ENCODE measurements at regions not wholly inside any gene's neighbourhood (a gene's known extent, or its start where the extent isn't known, plus 50 kb on each side); places are given as distances from the start of the nearest gene placed in this dataset.

DNA sequence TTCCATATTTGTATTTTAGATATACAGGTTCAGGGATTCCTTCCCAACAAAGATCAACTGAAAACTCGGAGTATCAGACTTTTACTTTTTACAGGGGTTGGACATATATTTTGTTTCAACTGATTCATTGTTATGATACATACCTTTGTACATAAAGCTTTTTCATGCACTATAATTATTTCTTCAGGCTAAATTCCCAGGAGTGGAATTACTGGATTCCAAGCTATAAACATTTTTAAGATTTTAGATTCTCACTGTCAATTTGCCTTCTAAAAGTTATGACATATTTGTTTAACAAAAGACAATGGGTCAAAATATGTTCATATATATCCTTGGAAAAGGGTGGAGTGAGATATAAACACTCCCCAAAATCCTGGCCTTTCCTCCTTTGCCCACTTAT, 449.0 kb downstream of the PDCD6IP start:
- no peak overlapping the region for H3K27ac Mint-ChIP-seq
- H3K27me3 Mint-ChIP-seq (ENCODE audit: low read depth) = peaks cover 11% of the 10 kb centered on the region
- POLR2A ChIA-PET = no interaction called here

DNA sequence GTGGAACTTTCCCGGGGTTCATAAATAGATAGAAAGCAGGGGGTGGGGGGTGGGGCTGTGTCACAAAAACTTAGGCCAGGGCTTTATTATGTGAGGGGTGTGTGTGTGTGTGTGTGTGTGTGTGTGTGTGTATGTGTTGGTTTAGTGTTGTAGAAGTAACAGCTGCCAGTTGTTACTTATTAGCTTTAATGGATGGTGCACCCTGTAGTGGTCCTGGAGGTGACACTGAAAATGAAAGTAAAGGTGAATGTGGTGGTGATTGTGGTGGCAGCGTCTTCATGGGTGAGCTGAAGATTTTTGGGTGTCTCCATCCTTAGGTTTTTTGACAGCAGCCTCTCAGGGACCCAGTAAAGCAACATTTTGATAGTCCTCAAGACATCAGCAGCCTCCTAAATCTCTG, 449.9 kb downstream of the PDCD6IP start:
- TF ChIP-seq MXD4 (CRISPR knock-in tag; IDR thresholded peaks at IDR 0.05; ENCODE audit: borderline replicate concordance) (no peak), CBFB (CRISPR knock-in tag; IDR thresholded peaks at IDR 0.05; ENCODE audit: low read depth) (no peak), TP53 (CRISPR knock-in tag; IDR thresholded peaks at IDR 0.05) (no peak), ZBTB21 (CRISPR knock-in tag; IDR thresholded peaks at IDR 0.05; ENCODE audit: borderline replicate concordance) (no peak), ZNF671 (CRISPR knock-in tag; IDR thresholded peaks at IDR 0.05) (no peak), NFYB (CRISPR knock-in tag; conservative IDR thresholded peaks at IDR 0.05; ENCODE audit: low read depth) (no peak), SMAD4 (CRISPR knock-in tag; IDR thresholded peaks at IDR 0.05) (no peak), CREM (CRISPR knock-in tag; IDR thresholded peaks at IDR 0.05) (no peak), TCF7 (CRISPR knock-in tag; IDR thresholded peaks at IDR 0.05; ENCODE audit: low read depth) (no peak), NFATC4 (CRISPR knock-in tag; IDR thresholded peaks at IDR 0.05) (no peak)
- TF ChIP-seq, protein P1, sequence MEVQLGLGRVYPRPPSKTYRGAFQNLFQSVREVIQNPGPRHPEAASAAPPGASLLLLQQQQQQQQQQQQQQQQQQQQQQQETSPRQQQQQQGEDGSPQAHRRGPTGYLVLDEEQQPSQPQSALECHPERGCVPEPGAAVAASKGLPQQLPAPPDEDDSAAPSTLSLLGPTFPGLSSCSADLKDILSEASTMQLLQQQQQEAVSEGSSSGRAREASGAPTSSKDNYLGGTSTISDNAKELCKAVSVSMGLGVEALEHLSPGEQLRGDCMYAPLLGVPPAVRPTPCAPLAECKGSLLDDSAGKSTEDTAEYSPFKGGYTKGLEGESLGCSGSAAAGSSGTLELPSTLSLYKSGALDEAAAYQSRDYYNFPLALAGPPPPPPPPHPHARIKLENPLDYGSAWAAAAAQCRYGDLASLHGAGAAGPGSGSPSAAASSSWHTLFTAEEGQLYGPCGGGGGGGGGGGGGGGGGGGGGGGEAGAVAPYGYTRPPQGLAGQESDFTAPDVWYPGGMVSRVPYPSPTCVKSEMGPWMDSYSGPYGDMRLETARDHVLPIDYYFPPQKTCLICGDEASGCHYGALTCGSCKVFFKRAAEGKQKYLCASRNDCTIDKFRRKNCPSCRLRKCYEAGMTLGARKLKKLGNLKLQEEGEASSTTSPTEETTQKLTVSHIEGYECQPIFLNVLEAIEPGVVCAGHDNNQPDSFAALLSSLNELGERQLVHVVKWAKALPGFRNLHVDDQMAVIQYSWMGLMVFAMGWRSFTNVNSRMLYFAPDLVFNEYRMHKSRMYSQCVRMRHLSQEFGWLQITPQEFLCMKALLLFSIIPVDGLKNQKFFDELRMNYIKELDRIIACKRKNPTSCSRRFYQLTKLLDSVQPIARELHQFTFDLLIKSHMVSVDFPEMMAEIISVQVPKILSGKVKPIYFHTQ (CRISPR knock-in tag; IDR thresholded peaks at IDR 0.05) = no peak
- TF ChIP-seq, protein P2, sequence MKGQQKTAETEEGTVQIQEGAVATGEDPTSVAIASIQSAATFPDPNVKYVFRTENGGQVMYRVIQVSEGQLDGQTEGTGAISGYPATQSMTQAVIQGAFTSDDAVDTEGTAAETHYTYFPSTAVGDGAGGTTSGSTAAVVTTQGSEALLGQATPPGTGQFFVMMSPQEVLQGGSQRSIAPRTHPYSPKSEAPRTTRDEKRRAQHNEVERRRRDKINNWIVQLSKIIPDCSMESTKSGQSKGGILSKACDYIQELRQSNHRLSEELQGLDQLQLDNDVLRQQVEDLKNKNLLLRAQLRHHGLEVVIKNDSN (CRISPR knock-in tag; IDR thresholded peaks at IDR 0.05) = no peak
- TF ChIP-seq, protein P3, sequence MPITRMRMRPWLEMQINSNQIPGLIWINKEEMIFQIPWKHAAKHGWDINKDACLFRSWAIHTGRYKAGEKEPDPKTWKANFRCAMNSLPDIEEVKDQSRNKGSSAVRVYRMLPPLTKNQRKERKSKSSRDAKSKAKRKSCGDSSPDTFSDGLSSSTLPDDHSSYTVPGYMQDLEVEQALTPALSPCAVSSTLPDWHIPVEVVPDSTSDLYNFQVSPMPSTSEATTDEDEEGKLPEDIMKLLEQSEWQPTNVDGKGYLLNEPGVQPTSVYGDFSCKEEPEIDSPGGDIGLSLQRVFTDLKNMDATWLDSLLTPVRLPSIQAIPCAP (CRISPR knock-in tag; IDR thresholded peaks at IDR 0.05) = no peak
- TF ChIP-seq, protein P4, sequence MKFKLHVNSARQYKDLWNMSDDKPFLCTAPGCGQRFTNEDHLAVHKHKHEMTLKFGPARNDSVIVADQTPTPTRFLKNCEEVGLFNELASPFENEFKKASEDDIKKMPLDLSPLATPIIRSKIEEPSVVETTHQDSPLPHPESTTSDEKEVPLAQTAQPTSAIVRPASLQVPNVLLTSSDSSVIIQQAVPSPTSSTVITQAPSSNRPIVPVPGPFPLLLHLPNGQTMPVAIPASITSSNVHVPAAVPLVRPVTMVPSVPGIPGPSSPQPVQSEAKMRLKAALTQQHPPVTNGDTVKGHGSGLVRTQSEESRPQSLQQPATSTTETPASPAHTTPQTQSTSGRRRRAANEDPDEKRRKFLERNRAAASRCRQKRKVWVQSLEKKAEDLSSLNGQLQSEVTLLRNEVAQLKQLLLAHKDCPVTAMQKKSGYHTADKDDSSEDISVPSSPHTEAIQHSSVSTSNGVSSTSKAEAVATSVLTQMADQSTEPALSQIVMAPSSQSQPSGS (CRISPR knock-in tag; IDR thresholded peaks at IDR 0.05; ENCODE audit: borderline replicate concordance, low read depth) = no peak
- TF ChIP-seq, protein P5, sequence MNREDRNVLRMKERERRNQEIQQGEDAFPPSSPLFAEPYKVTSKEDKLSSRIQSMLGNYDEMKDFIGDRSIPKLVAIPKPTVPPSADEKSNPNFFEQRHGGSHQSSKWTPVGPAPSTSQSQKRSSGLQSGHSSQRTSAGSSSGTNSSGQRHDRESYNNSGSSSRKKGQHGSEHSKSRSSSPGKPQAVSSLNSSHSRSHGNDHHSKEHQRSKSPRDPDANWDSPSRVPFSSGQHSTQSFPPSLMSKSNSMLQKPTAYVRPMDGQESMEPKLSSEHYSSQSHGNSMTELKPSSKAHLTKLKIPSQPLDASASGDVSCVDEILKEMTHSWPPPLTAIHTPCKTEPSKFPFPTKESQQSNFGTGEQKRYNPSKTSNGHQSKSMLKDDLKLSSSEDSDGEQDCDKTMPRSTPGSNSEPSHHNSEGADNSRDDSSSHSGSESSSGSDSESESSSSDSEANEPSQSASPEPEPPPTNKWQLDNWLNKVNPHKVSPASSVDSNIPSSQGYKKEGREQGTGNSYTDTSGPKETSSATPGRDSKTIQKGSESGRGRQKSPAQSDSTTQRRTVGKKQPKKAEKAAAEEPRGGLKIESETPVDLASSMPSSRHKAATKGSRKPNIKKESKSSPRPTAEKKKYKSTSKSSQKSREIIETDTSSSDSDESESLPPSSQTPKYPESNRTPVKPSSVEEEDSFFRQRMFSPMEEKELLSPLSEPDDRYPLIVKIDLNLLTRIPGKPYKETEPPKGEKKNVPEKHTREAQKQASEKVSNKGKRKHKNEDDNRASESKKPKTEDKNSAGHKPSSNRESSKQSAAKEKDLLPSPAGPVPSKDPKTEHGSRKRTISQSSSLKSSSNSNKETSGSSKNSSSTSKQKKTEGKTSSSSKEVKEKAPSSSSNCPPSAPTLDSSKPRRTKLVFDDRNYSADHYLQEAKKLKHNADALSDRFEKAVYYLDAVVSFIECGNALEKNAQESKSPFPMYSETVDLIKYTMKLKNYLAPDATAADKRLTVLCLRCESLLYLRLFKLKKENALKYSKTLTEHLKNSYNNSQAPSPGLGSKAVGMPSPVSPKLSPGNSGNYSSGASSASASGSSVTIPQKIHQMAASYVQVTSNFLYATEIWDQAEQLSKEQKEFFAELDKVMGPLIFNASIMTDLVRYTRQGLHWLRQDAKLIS (CRISPR knock-in tag; IDR thresholded peaks at IDR 0.05; ENCODE audit: borderline replicate concordance) = no peak
- Mint-ChIP-seq H3K36me3 (no peaks in the 10 kb centered on the region), H3K4me1 (peaks cover 5% of the 10 kb centered on the region; the same call in 1 of the 2 replicates), H3K9me3 (no peaks in the 10 kb centered on the region), H3K27ac (no peak overlapping the region), H3K4me3 (no peak overlapping the region), H3K27me3 (ENCODE audit: low read depth) (peaks cover 21% of the 10 kb centered on the region)
- ATAC-seq (no peak), DNase-seq (ENCODE audit: low spot score) (no peak)
- POLR2A ChIA-PET = interaction anchor here (0.6 kb wide), 1 partner anchor 172 kb away, joined by 4 read pairs; no protein-coding TSS in a partner anchor
- CTCF ChIA-PET = interaction anchor here (0.7 to 4.1 kb wide), 2 partner anchors 9 to 12 kb away, joined by 3 to 17 read pairs; no protein-coding TSS in a partner anchor

More for the DNA sequence above, 449.0 kb downstream of the PDCD6IP start:
- TF ChIP-seq ZNF671 (CRISPR knock-in tag; IDR thresholded peaks at IDR 0.05) (no peak), JAZF1 (CRISPR knock-in tag; IDR thresholded peaks at IDR 0.05) (no peak), ZBTB21 (CRISPR knock-in tag; IDR thresholded peaks at IDR 0.05; ENCODE audit: borderline replicate concordance) (no peak), SP1 (CRISPR knock-in tag; conservative IDR thresholded peaks at IDR 0.05) (no peak), RORB (CRISPR knock-in tag; IDR thresholded peaks at IDR 0.05) (no peak)
- TF ChIP-seq, protein P6, sequence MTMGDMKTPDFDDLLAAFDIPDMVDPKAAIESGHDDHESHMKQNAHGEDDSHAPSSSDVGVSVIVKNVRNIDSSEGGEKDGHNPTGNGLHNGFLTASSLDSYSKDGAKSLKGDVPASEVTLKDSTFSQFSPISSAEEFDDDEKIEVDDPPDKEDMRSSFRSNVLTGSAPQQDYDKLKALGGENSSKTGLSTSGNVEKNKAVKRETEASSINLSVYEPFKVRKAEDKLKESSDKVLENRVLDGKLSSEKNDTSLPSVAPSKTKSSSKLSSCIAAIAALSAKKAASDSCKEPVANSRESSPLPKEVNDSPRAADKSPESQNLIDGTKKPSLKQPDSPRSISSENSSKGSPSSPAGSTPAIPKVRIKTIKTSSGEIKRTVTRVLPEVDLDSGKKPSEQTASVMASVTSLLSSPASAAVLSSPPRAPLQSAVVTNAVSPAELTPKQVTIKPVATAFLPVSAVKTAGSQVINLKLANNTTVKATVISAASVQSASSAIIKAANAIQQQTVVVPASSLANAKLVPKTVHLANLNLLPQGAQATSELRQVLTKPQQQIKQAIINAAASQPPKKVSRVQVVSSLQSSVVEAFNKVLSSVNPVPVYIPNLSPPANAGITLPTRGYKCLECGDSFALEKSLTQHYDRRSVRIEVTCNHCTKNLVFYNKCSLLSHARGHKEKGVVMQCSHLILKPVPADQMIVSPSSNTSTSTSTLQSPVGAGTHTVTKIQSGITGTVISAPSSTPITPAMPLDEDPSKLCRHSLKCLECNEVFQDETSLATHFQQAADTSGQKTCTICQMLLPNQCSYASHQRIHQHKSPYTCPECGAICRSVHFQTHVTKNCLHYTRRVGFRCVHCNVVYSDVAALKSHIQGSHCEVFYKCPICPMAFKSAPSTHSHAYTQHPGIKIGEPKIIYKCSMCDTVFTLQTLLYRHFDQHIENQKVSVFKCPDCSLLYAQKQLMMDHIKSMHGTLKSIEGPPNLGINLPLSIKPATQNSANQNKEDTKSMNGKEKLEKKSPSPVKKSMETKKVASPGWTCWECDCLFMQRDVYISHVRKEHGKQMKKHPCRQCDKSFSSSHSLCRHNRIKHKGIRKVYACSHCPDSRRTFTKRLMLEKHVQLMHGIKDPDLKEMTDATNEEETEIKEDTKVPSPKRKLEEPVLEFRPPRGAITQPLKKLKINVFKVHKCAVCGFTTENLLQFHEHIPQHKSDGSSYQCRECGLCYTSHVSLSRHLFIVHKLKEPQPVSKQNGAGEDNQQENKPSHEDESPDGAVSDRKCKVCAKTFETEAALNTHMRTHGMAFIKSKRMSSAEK (CRISPR knock-in tag; IDR thresholded peaks at IDR 0.05; ENCODE audit: borderline replicate concordance) = no peak
- TF ChIP-seq, protein P7, sequence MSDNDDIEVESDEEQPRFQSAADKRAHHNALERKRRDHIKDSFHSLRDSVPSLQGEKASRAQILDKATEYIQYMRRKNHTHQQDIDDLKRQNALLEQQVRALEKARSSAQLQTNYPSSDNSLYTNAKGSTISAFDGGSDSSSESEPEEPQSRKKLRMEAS (CRISPR knock-in tag; IDR thresholded peaks at IDR 0.05) = no peak
- H3K4me3 Mint-ChIP-seq = no peak overlapping the region
- H3K4me1 Mint-ChIP-seq = peaks cover 3% of the 10 kb centered on the region; the same call in 1 of the 2 replicates
- no peak for ATAC-seq
- CTCF ChIA-PET = interaction anchor here (4.1 kb wide), 1 partner anchor 13 kb away, joined by 17 read pairs; no protein-coding TSS in a partner anchor
- H3K36me3 Mint-ChIP-seq = no peaks in the 10 kb centered on the region
- no peak for DNase-seq (ENCODE audit: low spot score)
- no peaks in the 10 kb centered on the region for H3K9me3 Mint-ChIP-seq

Measured in WTC11 (cell line).